GM21367 (cell line): ENCODE measurements at regions not wholly inside any gene's neighbourhood (a gene's known extent, or its start where the extent isn't known, plus 50 kb on each side); places are given as distances from the start of the nearest gene placed in this dataset.

Experiments
- ATAC-seq: cut with Tn5 transposase; IDR thresholded peaks from one replicate; pipeline ENCODE4 v1.9.1; 2021; ENCODE audit not compliant: unreplicated experiment

DNA sequence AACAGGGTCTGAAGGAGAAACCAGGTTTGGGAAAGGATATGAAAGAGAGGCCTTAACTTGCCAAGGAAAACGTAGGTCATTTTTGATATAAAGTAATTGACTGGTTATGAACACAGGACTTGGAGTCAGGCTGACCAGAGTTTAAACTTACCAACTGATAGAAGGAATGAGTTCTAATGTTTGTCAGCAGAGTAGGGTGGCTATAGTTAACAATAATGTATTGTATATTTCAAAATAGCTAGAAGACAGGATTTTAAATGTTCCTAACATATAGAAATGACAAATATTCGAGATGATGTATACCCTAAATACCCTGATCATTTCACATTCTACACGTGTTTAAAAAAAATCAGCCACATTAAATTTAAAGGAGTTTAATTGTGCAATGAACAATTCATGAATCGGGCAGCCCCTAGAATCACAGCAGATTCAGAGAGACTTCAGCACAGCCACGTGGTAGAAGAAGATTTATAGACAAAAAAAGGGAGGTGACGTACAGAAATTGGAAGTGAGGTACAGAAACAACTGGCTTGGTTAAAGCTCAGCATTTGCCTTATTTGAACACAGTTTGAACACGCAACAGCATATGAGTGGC lies 52.5 kb upstream of the PLEKHG7 start:
- ATAC-seq, result peak; percentile 15

DNA sequence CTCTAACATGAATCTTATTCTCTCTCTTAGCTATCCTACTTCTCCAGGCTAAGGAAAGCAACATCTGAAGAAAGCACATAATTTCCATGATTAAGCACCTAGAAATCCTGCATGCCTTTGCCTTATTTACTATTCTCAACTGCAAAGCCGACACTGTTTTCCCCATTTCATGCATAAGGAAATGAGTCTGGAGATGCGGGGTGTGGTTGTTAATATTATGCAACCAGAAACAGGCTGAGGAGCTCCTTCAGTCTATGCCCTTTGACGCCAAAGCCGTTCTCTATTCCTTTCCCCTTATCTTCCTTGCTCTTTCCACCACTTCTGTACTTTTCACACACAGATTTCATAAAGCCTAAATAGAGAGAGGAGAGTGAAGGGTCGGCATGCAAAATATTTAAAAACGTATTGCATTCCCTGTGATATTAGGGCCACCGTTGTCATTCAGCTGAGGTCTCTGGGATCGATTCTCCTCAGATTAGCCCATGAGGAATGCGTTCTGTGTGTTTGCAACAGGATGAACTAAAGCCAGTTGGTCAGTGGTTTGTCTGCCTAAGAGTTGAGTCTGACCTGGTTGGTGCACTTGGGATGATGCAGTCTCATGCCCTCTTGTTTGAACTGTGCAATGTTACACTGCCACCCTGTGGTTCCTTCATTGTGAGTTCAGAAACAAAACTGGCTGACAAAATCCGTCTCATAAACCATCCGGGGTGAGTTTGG lies 53.1 kb upstream of the PLEKHG7 start:
- peak; percentile 93 for ATAC-seq

- ATAC-seq, result no peak
These were observed 54.4 kb upstream of the PLEKHG7 start for GRCh38 chr12:92648242-92649031.

DNA sequence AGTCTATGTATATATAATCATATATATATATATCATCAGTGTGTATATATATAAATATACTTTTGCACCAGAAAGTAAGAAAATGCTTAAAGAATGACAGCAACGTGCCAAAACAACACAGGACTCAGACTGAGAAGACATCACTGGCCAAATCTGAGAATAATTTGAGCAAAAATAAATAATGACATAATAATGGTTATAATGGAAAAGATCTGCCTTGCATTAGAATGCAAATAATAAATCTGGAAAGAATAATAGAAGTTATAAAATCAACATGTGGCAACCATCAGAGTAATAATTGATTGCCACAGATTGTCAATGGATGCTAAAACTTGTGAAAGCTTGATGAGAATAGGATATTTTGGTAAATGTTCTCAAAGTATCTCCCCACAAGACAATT lies 61.5 kb upstream of the PLEKHG7 start:
- ATAC-seq, result no peak

GRCh38 chr12:92640691-92641090 lies 62.1 kb upstream of the PLEKHG7 start:
- ATAC-seq, result no peak

GRCh38 chr12:92639017-92639416 lies 63.8 kb upstream of the PLEKHG7 start:
- ATAC-seq, result no peak

- ATAC-seq, result no peak
These were observed 68.1 kb upstream of the PLEKHG7 start for GRCh38 chr12:92634730-92635129.

DNA sequence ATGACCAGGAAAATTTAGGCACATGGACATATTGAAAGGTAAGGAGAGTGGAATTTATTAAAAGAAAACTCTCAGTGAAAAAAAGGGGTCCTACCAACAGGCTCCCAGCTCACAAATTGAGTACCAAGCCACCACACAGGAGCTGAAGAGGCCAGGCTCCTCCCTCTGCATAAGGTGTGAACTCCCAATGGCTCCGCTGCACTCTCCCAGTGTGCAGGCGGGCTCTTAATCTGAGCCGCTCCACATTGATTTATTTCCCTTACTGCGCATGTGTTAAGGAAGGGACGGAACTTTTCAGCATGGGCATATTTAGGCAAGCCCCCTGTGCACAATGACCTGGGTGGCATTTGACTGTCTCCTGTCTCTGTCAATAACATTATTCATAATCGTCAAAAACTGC lies 68.6 kb upstream of the PLEKHG7 start:
- no peak for ATAC-seq

GRCh38 chr12:92630968-92631367 lies 71.8 kb upstream of the PLEKHG7 start:
- no peak for ATAC-seq

DNA sequence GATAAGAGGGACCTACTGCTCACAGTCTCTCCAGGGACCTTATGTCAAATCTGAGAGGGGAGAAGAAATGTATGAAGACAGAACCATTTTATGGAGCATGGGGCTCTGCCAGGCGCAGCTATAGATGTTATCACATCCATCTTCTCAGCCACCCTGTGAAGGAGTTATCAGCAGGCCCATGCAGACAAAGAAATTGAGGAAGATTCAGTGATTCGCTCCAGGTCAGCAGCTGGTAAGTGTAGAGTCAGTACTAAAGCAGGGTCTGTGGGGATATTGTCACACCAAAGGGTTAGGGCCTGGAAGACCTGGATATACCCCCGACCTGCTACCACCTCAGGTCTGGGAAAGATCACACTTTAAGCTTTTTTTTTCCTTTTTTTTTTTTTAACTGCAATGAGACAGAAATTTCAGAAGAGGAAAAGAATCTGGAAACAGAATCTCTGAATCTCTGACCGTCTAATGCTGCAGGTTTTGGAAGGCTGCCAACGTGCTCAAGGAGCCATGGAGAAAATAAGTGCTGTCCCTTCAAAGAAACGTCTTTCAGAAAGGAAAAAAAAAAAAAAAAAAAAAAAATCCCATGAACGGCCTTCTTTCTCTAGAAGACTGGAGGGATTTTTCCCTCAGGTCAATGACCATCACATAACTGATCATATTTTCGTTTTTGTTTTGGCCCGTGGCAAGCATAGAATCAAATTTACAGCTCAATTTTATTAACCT lies 73.3 kb upstream of the PLEKHG7 start:
- ATAC-seq, result no peak

DNA sequence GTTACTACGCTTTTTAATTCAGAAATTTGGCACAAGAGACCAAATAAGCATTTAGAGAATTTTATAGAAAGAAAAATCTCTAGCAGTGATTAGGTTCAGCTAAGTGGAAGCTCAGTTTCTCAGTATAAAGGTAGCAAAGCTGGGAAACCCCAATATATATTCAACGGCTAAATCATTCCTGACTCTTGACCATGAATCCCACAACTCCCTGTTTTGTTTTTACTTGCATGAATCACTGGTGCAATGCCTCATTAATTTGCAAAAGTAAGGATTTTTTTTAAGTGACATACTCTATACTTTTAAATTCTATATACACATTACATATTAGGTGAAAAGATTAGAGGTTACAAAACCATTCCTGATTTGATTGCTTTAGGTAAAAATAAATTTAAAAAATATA lies 74.3 kb upstream of the PLEKHG7 start:
- no peak for ATAC-seq

DNA sequence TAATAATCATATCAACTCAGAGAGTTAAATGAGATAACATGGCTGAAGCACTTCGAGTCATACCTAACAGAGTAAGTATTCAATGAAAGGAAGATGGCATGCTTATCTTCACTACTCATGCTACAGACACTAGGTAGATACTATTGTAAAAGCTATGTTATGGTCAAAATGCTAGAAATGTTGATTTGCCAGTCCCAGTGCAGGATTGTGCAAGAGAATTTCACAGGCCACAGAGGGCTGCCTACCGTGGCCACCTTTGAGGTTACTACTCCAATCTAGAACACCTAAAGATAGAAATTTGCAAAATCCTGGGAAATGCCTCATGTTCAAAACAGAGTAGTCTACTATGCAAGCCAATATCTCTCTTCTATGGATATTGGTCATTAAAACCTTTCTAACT lies 75.3 kb upstream of the PLEKHG7 start:
- no peak for ATAC-seq

DNA sequence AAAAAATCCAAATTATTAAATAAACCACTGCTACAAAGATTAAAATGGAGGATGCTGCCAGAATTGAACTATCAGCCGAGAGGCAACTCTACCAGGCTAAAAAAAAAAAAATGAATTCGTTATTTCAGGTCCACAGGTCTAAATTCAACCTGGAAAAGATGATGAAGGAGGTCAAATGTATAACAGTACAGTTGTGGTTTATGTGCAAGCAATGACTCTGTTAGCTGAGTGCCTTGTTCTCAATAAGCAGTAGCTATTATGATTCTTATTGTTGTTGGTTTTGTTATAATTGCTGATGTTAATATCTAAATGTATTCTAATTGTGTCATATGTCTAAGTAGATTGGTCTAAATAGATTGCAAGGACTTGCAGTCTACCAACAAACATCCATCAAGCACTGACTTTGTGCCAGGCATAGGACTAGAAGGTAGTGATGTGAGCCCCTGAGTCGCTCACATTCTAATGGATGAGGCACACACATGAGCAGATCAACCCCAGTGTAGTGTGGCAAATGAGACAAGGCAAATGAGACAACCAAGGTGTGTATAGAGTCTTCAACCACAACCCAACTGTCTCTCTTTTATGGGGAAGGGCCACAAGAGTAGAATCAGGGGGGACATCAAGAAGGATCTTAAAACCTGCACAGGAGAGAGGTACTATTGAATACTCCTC lies 77.0 kb upstream of the PLEKHG7 start:
- ATAC-seq, result no peak

DNA sequence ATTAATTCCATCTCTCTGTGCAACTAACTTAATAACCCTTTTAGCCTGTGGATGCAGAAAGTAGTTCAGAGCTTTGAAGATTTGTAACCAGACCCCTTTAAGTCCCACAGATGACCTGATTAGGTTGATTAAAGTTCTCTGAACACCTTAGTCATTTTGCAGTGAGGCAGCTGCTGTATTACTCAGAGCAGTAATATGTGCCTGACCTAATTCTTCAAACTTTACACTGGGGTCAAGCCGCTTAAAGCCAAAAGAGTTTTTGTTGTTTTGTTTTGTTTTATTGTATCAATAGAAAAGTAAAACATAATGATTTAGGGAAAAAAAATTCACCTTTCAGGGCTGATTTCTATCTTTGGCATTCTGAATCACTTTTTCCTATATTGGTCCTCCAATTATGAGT lies 78.6 kb upstream of the PLEKHG7 start:
- no peak for ATAC-seq

GRCh38 chr12:92623386-92623785 lies 79.4 kb upstream of the PLEKHG7 start:
- ATAC-seq, result no peak

GRCh38 chr12:92621833-92622232 lies 81.0 kb upstream of the PLEKHG7 start:
- no peak for ATAC-seq

DNA sequence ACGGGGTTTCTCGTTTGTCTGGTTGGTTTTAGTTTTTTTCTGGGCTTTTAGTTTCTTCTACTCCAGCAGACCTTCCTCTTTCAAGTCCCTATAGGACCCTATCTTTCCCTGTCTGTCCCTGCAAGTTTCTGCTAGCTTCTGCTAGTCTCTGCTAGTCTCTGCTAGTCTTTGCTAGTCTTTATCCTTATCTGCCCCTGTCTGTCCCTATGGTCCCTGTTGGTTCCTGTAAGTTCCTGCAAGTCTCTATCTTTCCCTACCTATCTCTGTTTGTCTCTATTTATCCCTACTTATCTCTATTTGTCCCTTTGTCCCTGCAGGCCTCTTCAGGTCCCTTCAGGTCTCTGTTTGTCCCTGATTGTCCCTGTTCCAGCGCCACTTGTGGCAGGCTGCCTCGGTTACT lies 81.5 kb upstream of the PLEKHG7 start:
- no peak for ATAC-seq

DNA sequence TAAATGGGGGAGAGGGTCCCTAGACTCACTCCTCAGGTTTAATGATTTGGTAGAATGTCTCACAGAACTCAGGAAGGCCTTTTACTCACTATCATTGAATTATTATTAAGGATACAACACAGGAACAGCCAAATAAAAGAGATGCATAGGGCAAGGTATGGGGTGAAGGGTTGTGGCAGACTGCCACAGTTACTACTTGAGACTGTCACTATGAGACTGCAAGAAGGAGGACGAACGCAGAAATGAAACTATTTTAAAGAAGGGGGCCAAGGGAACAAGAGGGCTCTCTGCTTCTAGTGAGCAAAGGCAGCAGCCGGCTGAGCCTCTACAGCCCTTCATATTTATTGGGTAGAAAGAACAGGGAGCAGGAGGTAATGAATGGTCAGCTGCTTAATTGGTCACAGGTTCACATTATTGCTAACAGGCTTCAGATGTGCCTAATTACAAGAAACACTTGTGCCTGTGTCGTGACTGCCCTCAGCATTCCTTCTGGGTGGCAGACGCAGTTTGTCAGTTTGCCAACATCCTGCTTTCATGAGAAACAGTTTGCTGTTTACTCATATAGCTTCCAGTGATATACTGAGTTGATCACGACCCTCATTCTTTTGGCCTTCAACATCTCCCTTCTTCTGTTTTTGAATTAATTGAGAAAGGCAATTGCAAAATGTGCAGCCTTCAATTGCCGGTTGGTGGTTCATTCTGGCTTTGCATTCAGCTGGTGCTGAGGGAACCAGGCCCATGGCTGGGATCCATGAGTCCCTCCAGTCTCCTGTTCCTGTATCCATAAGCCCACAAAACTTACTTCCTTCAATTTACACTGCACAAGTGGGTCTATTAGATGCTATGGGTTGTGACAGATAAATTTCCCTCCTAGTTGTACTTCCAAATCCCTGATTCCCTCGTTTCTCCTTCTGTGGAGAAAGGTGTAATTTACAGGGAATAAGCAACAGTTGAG lies 82.8 kb upstream of the PLEKHG7 start:
- no peak for ATAC-seq

DNA sequence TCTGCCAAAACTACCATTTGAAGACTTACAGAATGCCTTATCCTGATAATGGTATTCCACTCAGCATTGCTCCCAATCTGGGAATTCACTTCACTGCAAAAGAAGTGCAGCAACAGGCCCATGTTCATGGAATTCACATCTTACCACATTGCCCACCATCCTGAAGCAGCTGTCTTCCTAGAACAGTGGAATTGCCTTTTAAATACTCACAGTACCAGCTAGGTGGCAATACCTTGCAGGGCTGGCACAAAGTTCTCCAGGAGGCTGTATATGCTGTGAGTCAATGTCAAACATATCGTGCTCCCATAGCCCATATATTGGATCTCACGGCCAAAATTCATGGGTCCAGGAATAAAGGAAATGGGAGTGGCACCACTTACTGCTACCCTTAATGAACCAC lies 83.8 kb upstream of the PLEKHG7 start:
- no peak for ATAC-seq

DNA sequence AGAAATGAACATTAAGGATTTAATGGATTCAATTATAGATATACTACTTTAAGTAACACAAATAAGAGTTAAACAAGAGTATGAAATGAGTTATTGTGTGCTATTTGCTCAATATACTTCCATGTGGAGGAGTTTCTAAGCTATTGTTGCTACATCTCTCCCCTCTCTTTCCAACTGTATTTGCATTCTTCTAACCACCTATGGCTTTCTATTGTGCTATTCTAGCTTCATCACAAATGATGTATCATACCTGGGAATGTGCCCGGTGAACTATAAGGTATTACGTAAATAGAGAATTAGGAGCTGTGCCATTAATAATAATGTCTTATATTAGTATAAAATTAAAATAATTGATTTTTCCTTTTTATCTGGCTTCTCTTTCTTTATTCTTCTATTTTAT lies 87.1 kb upstream of the PLEKHG7 start:
- no peak for ATAC-seq
